ENCODE measurements at regions not wholly inside any gene's neighbourhood (a gene's known extent, or its start where the extent isn't known, plus 50 kb on each side); places are given as distances from the start of the nearest gene placed in this dataset.

- Histone ChIP-seq H3K9me2 (replicated peaks; ENCODE audit: control insufficient read depth, low read length) (no peaks in the 10 kb centered on the region), H3K4me3 (ENCODE audit: low read length) (no peak overlapping the region), H3K4me1 (ENCODE audit: control insufficient read depth, low read length) (peaks cover 13% of the 10 kb centered on the region), H3K4me2 (ENCODE audit: low read length) (no peak overlapping the region), H3K9me3 (ENCODE audit: control insufficient read depth, insufficient read depth, low read length) (no peaks in the 10 kb centered on the region), H4K20me1 (ENCODE audit: control insufficient read depth, insufficient read depth, low read depth, low read length) (peaks cover 3% of the 10 kb centered on the region; the same call in 1 of the 2 replicates), H3K36me3 (ENCODE audit: control insufficient read depth, low read length) (no peaks in the 10 kb centered on the region), H3K27me3 (ENCODE audit: control insufficient read depth, low read length) (peaks cover 37% of the 10 kb centered on the region), H3K79me2 (ENCODE audit: control insufficient read depth, low read length) (no peaks in the 10 kb centered on the region), H3K27ac (ENCODE audit: low read depth, low read length) (no peak overlapping the region), H3F3A (ENCODE audit: control insufficient read depth, insufficient read depth) (no peaks in the 10 kb centered on the region)
- TF ChIP-seq, protein P1, sequence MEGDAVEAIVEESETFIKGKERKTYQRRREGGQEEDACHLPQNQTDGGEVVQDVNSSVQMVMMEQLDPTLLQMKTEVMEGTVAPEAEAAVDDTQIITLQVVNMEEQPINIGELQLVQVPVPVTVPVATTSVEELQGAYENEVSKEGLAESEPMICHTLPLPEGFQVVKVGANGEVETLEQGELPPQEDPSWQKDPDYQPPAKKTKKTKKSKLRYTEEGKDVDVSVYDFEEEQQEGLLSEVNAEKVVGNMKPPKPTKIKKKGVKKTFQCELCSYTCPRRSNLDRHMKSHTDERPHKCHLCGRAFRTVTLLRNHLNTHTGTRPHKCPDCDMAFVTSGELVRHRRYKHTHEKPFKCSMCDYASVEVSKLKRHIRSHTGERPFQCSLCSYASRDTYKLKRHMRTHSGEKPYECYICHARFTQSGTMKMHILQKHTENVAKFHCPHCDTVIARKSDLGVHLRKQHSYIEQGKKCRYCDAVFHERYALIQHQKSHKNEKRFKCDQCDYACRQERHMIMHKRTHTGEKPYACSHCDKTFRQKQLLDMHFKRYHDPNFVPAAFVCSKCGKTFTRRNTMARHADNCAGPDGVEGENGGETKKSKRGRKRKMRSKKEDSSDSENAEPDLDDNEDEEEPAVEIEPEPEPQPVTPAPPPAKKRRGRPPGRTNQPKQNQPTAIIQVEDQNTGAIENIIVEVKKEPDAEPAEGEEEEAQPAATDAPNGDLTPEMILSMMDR (IDR thresholded peaks at IDR 0.05; ENCODE audit: low read depth, low read length, poor library complexity, severe bottlenecking) = no peak
- no peak for TF ChIP-seq EZH2phosphoT487 (IDR thresholded peaks at IDR 0.05; ENCODE audit: borderline replicate concordance, low read length)
Measured at GRCh38 chr5:15004506-15004905, 132.9 kb upstream of the ANKH start.

DNA sequence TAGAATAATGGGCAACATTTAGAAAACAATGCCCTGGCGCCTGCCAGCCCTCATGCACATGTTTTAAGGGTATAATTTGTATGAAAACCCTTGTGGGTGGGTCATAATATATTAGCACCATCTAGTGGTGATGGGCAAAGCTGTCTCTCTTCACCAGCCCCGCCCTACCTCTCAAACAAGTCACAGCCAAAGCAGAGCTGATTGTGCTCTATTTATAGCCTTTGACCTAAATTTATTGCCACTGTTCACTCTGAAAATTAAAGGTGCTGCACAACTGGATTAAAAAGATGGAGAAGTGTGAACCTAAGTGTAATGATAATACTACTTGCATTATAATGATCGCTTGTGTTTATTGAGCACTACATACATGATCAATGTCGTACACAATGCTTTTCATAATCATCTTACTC is 131.9 kb upstream of the ANKH start:
- Histone ChIP-seq H3K4me1 (ENCODE audit: control insufficient read depth, low read length) (peaks cover 19% of the 10 kb centered on the region), H3K4me2 (ENCODE audit: low read length) (no peak overlapping the region), H3K79me2 (ENCODE audit: control insufficient read depth, low read length) (no peaks in the 10 kb centered on the region), H3K27me3 (ENCODE audit: control insufficient read depth, low read length) (peaks cover 35% of the 10 kb centered on the region), H3F3A (ENCODE audit: control insufficient read depth, insufficient read depth) (no peaks in the 10 kb centered on the region), H3K9me2 (replicated peaks; ENCODE audit: control insufficient read depth, low read length) (no peaks in the 10 kb centered on the region), H3K27ac (ENCODE audit: low read depth, low read length) (no peak overlapping the region), H3K36me3 (ENCODE audit: control insufficient read depth, low read length) (no peaks in the 10 kb centered on the region), H4K20me1 (ENCODE audit: control insufficient read depth, insufficient read depth, low read depth, low read length) (peaks cover 3% of the 10 kb centered on the region; the same call in 1 of the 2 replicates), H3K4me3 (ENCODE audit: low read length) (no peak overlapping the region), H3K9me3 (ENCODE audit: control insufficient read depth, insufficient read depth, low read length) (no peaks in the 10 kb centered on the region)
- TF ChIP-seq, protein P1 (IDR thresholded peaks at IDR 0.05; ENCODE audit: low read depth, low read length, poor library complexity, severe bottlenecking) = peak; percentile 87
- TF ChIP-seq EZH2phosphoT487 (IDR thresholded peaks at IDR 0.05; ENCODE audit: borderline replicate concordance, low read length) = no peak

- Histone ChIP-seq H3K4me1 (ENCODE audit: control insufficient read depth, low read length) (peaks cover 25% of the 10 kb centered on the region), H4K20me1 (ENCODE audit: control insufficient read depth, insufficient read depth, low read depth, low read length) (peaks cover 3% of the 10 kb centered on the region; the same call in 1 of the 2 replicates), H3K36me3 (ENCODE audit: control insufficient read depth, low read length) (no peaks in the 10 kb centered on the region), H3F3A (ENCODE audit: control insufficient read depth, insufficient read depth) (no peaks in the 10 kb centered on the region), H3K27me3 (ENCODE audit: control insufficient read depth, low read length) (peaks cover 31% of the 10 kb centered on the region), H3K79me2 (ENCODE audit: control insufficient read depth, low read length) (no peaks in the 10 kb centered on the region), H3K4me2 (ENCODE audit: low read length) (no peak overlapping the region), H3K9me3 (ENCODE audit: control insufficient read depth, insufficient read depth, low read length) (no peaks in the 10 kb centered on the region), H3K27ac (ENCODE audit: low read depth, low read length) (no peak overlapping the region), H3K9me2 (replicated peaks; ENCODE audit: control insufficient read depth, low read length) (no peaks in the 10 kb centered on the region), H3K4me3 (ENCODE audit: low read length) (no peak overlapping the region)
- TF ChIP-seq EZH2phosphoT487 (IDR thresholded peaks at IDR 0.05; ENCODE audit: borderline replicate concordance, low read length) = no peak
- TF ChIP-seq, protein P1 (IDR thresholded peaks at IDR 0.05; ENCODE audit: low read depth, low read length, poor library complexity, severe bottlenecking) = no peak
Measured at GRCh38 chr5:15002791-15003190, 131.2 kb upstream of the ANKH start.

All from DOHH2 (cell line).